ENCODE measurements at regions not wholly inside any gene's neighbourhood (a gene's known extent, or its start where the extent isn't known, plus 50 kb on each side); places are given as distances from the start of the nearest gene placed in this dataset.

DNA sequence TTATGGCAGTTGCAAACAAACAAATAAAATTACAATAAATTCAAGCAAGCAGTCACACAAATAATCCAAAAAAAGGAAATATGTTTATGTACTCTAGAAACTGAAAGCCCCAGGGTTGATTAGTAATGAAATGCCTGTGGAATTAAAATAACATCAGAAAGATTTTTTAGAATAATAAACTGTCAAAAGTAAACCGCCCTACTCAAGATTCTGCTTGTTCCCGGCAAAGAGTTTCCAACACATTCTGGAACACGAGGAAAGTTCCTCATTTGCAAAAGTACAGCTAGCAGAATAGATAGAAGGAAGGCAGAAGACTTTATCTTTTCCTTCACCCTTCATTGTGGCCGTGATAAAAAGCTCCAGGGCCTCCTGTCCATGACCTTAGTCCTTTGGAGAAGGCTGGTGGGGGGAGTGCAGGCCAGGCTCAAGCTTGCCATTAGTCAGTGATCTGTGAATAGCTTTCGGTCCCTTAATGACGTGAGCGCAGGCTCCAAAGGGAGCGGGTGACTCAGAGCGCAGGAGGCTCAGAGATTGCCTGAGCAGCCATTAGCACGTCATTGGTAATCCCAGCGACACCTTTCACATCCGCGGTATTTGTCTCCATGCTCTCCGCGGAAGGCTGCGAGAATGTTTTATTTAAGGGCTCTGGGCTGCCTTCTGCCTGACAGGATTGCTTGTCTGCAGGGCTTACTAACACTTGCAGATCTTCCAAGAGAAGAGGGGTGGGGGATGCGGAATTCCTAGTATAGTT is 458.3 kb downstream of the METTL15 start:
- DNase-seq (ENCODE audit: extremely low spot score, insufficient read length, low read depth) (no peak), FAIRE-seq (no peak)

DNA sequence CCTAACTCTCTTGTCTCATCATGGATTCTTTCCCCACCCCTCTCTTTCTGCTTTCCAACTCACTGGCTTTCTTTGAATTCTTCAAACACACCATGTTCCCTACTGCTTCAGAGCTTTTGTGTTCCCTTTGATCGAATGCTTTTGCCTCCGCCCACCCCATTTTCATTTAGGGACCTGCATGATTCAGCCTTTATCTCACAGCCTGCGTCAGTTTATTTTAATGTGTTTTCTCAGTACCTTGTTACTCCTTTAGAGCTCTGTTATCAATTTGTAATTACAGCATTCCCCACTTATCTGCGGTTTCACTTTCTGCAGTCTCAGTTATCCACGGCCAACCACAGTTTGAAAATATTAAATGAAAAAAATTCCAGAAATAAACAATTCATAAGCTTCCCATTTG is 451.3 kb downstream of the METTL15 start:
- no peak for FAIRE-seq
- no peak for DNase-seq (ENCODE audit: extremely low spot score, insufficient read length, low read depth)

DNA sequence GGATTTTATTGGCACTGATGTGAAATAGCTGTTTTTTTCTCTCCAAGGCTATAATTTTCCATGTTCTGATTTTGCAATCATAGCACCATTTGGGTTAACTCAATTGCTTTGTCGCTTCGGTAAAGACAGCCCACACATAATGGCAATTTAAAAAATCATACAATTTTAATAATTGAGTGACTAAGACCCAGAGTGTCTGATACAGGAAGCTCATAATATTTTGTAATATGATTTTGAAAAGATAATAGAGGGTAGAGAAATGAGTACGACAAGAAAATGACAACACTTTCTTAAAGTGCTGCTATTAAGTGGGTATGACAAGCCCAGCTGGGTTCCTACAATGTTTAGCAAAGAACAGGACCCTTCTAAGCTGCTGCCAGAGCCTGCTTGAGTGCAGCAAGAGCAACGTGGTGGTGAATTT is 439.1 kb downstream of the METTL15 start:
- FAIRE-seq: no peak
- DNase-seq (ENCODE audit: extremely low spot score, insufficient read length, low read depth): no peak

GRCh38 chr11:28545536-28545935 is 437.3 kb downstream of the METTL15 start:
- FAIRE-seq (no peak), DNase-seq (ENCODE audit: extremely low spot score, insufficient read length, low read depth) (no peak)

- DNase-seq (ENCODE audit: extremely low spot score, insufficient read length, low read depth) (no peak), FAIRE-seq (no peak)
Measured at GRCh38 chr11:28542561-28542960, 434.4 kb downstream of the METTL15 start.

GRCh38 chr11:28539239-28540030 is 431.2 kb downstream of the METTL15 start:
- FAIRE-seq (no peak), DNase-seq (ENCODE audit: extremely low spot score, insufficient read length, low read depth) (no peak)

DNA sequence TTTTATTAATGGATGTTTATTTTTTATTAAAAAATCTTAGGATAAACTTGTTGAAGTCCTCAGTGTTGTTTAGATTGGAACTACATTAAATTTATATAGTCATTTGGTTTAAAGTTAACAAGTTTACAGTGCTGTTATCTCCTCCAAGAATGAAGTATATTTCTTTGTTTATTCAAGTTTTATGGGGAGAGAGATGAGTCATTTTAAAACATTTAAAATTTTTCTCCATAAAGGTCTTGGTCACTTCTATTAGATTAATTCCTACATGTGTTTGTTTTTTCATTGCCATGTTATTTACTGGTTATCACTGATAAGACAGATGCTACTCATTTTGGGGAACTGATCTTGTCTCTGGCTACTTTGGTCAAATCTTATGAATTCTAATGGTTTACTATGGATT is 429.6 kb downstream of the METTL15 start:
- no peak for DNase-seq (ENCODE audit: extremely low spot score, insufficient read length, low read depth)

GRCh38 chr11:28536504-28537267 is 428.5 kb downstream of the METTL15 start:
- DNase-seq (ENCODE audit: extremely low spot score, insufficient read length, low read depth): no peak
- no peak for FAIRE-seq

More for the DNA sequence above, 429.6 kb downstream of the METTL15 start:
- FAIRE-seq: no peak

- FAIRE-seq: no peak
- no peak for DNase-seq (ENCODE audit: extremely low spot score, insufficient read length, low read depth)
Measured at GRCh38 chr11:28535677-28536076, 427.5 kb downstream of the METTL15 start.

DNA sequence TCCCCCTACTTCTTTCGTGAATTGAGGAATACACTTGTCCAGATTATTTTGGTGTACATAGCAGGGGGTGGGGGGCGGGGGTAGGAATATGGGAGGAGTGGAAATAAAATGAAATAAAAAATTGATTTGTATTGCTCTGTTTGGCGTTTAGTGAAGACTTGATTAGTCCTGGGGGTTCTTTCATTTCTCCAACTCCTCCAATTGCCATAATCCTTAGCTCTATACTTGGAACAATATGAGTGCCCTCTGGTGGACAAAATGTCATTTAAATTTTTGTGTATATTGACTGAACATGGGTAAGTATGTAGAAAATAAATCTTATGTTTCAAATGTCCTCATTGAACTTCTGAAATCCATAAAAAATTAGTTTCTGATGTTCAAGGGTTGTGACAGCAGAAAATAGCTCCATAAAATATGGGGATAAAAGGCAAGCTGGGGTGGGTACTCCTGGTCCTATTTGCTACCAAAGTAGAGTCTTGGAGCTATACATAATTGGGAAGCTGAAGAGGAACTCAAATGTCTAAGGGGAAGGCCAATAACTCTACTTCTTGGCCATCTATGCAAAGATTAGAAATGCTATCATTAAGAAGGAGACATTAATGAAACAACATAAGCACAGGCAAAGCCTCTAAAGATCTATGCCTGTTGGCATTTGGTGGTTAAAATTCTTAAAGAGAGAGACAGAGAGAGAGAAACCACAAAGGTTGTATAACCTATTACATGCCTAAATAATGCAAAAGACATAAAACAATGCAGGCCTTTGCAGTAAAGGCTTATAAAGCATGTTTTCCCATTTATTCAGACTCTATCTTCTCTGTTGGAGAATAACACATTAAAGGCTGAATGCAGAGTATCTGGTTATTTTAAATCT is 421.6 kb downstream of the METTL15 start:
- FAIRE-seq: no peak
- DNase-seq (ENCODE audit: extremely low spot score, insufficient read length, low read depth): no peak

DNA sequence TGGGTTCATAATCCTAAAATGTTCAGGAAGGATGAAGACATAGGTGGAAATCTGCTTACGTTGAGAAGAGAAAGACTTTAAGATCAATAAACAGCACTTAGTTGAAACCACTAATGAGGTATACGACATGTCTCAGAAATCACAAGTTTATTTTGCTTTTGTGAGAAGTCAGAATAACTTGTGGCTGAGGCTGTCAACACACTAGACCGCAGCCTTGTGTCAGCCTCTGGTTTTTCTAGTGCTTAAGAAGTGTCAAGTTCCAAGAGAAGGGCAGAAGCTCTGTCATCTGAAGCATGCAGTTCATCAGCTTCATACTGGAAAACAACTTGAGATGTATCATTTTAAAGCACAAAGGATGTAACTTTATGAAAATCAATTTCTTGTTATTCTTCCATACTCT is 420.9 kb downstream of the METTL15 start:
- FAIRE-seq (no peak), DNase-seq (ENCODE audit: extremely low spot score, insufficient read length, low read depth) (no peak)

- FAIRE-seq (no peak), DNase-seq (ENCODE audit: extremely low spot score, insufficient read length, low read depth) (no peak)
Measured at GRCh38 chr11:28528217-28528616, 420.0 kb downstream of the METTL15 start.

DNA sequence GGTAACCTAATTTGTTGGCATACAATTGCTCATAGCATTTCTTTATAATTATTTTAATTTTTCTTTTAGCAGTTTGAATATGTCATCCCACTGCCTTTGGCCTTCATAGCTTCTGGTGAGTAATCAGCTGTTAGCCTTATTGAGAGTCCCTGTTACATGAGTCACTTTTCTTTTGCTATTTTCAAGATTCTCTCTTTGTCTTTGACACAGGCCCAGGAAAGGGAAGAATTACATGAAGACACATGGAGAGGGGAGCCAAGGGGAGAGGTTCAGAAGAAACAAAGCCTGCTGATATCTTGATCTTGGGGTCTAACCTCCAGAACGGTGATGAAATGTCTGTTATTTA is 418.2 kb downstream of the METTL15 start:
- no peak for DNase-seq (ENCODE audit: extremely low spot score, insufficient read length, low read depth)
- no peak for FAIRE-seq

DNA sequence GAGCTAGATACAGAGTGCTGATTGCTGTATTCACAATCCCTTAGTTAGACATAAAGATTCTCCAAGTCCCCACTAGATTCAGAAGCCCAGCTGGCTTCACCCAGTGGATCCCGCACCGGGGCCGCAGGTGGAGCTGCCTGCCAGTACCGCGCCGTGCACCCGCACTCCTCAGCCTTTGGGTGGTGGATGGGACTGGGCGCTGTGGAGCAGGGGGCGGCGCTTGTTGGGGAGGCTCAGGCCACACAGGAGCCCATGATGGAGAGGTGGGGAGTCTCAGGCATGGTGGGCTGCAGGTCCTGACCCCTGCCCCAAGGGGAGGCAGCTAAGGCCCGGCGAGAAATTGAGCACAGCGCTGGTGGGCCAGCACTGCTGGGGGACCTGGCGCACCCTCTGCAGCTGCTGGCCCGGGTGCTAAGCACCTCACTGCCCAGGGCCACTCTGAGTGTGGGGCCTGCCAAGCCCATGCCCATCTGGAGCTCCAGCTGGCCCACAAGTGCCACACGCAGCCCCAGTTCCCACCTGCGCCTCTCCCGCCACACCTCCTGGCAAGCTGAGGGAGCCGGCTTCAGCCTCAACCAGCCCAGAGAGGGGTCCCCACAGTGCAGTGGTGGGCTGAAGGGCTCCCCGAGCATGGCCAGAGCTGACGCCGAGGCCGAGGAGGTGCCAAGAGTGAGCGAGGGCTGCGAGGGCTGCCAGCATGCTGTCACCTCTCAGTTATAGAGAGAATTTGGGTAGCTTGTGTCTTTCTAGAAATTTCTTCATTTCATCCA is 417.6 kb downstream of the METTL15 start:
- no peak for DNase-seq (ENCODE audit: extremely low spot score, insufficient read length, low read depth)
- FAIRE-seq: no peak

DNA sequence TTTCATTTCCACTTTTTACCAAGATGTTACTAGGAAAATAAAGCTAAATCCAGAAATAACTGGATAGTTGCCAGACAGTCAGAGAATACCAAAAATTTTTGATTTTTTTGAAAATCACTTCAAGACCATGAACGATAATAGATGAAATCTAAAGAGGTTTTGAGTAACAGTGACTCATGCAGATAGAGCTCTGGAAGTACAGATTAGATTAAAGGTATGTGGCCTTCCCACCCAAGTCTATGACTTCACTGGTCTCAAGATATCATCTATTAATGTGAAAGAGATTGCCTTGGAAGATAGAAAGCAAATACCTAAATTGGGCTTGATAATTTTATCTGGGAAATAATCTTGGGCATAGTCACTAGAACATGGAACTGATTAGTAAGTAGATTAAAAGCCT is 415.9 kb downstream of the METTL15 start:
- DNase-seq (ENCODE audit: extremely low spot score, insufficient read length, low read depth) (no peak), FAIRE-seq (no peak)

DNA sequence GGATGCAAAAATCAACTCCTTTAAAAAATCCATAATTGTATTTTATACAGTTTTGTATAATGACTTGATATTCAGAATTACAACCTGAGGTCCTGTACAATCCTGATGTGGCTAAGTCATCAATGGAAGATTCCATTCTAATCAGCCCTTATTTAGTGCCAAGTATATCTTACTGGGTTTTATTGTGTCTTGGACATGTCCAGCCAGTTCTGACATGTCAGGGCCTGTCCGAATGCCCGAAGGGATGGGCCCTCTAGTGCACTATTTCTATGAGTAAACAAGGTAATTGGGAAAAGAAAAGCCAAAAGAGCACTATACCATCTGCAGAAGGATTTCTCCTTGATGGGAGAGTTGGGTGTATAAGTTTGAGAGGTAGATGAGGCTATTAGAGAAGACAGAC is 412.9 kb downstream of the METTL15 start:
- no peak for FAIRE-seq
- DNase-seq (ENCODE audit: extremely low spot score, insufficient read length, low read depth): no peak

DNA sequence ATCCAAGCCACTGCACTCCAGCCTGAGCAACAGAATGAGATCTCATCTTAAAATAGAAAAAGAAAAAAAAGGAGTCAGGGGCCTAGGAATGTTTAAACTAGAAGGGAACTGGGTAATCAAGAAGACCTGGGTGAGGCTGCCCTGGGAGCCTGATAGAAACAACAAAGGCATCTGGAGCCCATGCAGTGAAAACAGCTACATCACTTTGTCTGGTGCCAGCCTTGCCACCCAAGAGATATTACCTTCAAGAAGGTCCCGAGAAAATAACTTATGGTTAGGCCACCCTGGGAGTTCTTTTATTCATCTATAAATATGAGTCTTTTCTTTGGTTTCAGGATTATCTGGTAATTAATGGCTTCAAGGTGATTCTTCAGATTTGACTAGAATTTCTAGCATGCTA is 412.1 kb downstream of the METTL15 start:
- FAIRE-seq: no peak
- DNase-seq (ENCODE audit: extremely low spot score, insufficient read length, low read depth): no peak

- DNase-seq (ENCODE audit: extremely low spot score, insufficient read length, low read depth) (no peak), FAIRE-seq (no peak)
Measured at GRCh38 chr11:28518825-28519224, 410.6 kb downstream of the METTL15 start.

- no peak for DNase-seq (ENCODE audit: extremely low spot score, insufficient read length, low read depth)
- no peak for FAIRE-seq
Measured at GRCh38 chr11:28517621-28518020, 409.4 kb downstream of the METTL15 start.

All from GM18507 (cell line).